22Rv1 (cell line): ENCODE measurements at regions not wholly inside any gene's neighbourhood (a gene's known extent, or its start where the extent isn't known, plus 50 kb on each side); places are given as distances from the start of the nearest gene placed in this dataset.

Experiments used
- CTCF ChIP-seq: fragments of 450-650 bp; IDR thresholded peaks from 2 replicates; pipeline ENCODE4 v1.5.1; 2017; ENCODE audit warnings: mild to moderate bottlenecking
- ZFX ChIP-seq: fragments of 450-650 bp; IDR thresholded peaks from 2 replicates; pipeline ENCODE4 v1.6.1; 2017; ENCODE audit warnings: antibody characterized with exemption, borderline replicate concordance

- TF ChIP-seq CTCF: no peak
- no peak for TF ChIP-seq ZFX
Observed at GRCh38 chr6:43940071-43940392, 170.0 kb downstream of the VEGFA start.
